ENCODE measurements at regions not wholly inside any gene's neighbourhood (a gene's known extent, or its start where the extent isn't known, plus 50 kb on each side); places are given as distances from the start of the nearest gene placed in this dataset.

- DNase-seq, result no peak
- peaks cover 0 to 2% (median 0%) of the 10 kb centered on the region in 4 donors for H3K9me3 ChIP-seq
- 82 to 86% methylated on average over 4 of the region's 4 CpGs for WGBS, 2 donors
- no peak for TF ChIP-seq POLR2A (IDR thresholded peaks at IDR 0.05)
- no peak for TF ChIP-seq EP300 (IDR thresholded peaks at IDR 0.05)
- TF ChIP-seq, protein P1, sequence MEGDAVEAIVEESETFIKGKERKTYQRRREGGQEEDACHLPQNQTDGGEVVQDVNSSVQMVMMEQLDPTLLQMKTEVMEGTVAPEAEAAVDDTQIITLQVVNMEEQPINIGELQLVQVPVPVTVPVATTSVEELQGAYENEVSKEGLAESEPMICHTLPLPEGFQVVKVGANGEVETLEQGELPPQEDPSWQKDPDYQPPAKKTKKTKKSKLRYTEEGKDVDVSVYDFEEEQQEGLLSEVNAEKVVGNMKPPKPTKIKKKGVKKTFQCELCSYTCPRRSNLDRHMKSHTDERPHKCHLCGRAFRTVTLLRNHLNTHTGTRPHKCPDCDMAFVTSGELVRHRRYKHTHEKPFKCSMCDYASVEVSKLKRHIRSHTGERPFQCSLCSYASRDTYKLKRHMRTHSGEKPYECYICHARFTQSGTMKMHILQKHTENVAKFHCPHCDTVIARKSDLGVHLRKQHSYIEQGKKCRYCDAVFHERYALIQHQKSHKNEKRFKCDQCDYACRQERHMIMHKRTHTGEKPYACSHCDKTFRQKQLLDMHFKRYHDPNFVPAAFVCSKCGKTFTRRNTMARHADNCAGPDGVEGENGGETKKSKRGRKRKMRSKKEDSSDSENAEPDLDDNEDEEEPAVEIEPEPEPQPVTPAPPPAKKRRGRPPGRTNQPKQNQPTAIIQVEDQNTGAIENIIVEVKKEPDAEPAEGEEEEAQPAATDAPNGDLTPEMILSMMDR (IDR thresholded peaks at IDR 0.05), result no peak
- TF ChIP-seq POLR2AphosphoS5 (IDR thresholded peaks at IDR 0.05), result no peak
- H3K27ac ChIP-seq, result no peak overlapping the region
- no peak overlapping the region for H3K4me3 ChIP-seq
- no peaks in the 10 kb centered on the region for H3K4me1 ChIP-seq
- H3K36me3 ChIP-seq, result no peaks in the 10 kb centered on the region
- peak in 1 of 2 donors; percentile 57 for ATAC-seq (ENCODE audit: low FRiP score in 2 of 2)
- H3K27me3 ChIP-seq, result no peaks in the 10 kb centered on the region
These were observed 121.6 kb upstream of the ALKAL2 start for GRCh38 chr2:409523-409922.

DNA sequence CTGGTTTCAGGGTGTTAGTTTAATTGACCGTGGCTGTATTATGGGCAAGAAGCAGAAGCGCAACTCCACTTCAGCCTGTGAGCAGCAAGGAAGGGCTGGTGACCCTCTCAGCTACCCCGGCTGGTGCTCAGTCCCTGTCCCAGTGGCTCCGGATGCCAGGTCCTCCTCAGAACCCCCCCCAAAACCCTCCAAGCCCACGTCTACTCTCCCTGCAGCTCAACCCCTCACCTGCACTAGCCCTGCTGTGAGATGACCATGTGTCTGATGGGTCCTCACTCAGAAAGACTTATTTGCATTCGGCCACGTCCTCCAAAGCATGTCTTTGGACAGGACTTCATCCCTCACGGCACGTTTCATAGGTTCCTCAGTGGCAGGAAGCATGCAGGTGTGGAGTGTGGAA lies 119.7 kb upstream of the ALKAL2 start:
- peaks cover 0 to 11% (median 0%) of the 10 kb centered on the region in 4 donors for H3K9me3 ChIP-seq
- no peak for DNase-seq
- no peak overlapping the region for H3K27ac ChIP-seq
- no peaks in the 10 kb centered on the region for H3K4me1 ChIP-seq
- TF ChIP-seq POLR2A (IDR thresholded peaks at IDR 0.05), result no peak
- TF ChIP-seq EP300 (IDR thresholded peaks at IDR 0.05), result no peak
- no peak for TF ChIP-seq POLR2AphosphoS5 (IDR thresholded peaks at IDR 0.05)
- TF ChIP-seq, protein P1 (IDR thresholded peaks at IDR 0.05), result no peak
- ATAC-seq (ENCODE audit: low FRiP score in 2 of 2), result no peak
- WGBS, 2 donors, result 70 to 77% methylated on average over 9 of the region's 9 CpGs
- no peaks in the 10 kb centered on the region for H3K36me3 ChIP-seq
- no peaks in the 10 kb centered on the region for H3K27me3 ChIP-seq
- no peak overlapping the region for H3K4me3 ChIP-seq

DNA sequence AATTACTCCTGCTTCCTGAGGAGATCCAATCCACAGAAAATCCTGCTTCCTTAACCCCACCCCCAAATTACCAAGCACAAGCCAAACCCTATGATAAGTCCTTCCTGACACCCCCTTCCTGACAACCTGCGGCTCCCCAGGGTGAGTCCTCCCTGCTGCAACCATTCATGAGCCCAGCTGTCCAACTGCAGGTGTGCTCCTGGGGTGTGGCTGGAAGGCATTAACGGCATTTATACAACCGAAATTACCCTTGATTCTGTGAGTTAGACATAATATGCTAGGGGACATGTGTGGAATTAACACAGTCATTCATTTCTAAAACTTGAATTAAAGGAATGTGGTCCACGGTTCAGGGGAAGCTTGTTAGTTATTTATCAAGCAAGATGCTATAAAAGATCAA lies 119.0 kb upstream of the ALKAL2 start:
- no peaks in the 10 kb centered on the region for H3K4me1 ChIP-seq
- H3K27me3 ChIP-seq, result no peaks in the 10 kb centered on the region
- DNase-seq, result no peak
- H3K27ac ChIP-seq, result no peak overlapping the region
- H3K9me3 ChIP-seq, result peaks cover 0 to 11% (median 0%) of the 10 kb centered on the region in 4 donors
- H3K4me3 ChIP-seq, result no peak overlapping the region
- no peak for ATAC-seq (ENCODE audit: low FRiP score in 2 of 2)
- no peak for TF ChIP-seq EP300 (IDR thresholded peaks at IDR 0.05)
- TF ChIP-seq POLR2A (IDR thresholded peaks at IDR 0.05), result no peak
- TF ChIP-seq POLR2AphosphoS5 (IDR thresholded peaks at IDR 0.05), result no peak
- TF ChIP-seq, protein P1 (IDR thresholded peaks at IDR 0.05), result no peak
- WGBS, 2 donors, result 76 to 79% methylated on average over 4 of the region's 4 CpGs
- H3K36me3 ChIP-seq, result no peaks in the 10 kb centered on the region

DNA sequence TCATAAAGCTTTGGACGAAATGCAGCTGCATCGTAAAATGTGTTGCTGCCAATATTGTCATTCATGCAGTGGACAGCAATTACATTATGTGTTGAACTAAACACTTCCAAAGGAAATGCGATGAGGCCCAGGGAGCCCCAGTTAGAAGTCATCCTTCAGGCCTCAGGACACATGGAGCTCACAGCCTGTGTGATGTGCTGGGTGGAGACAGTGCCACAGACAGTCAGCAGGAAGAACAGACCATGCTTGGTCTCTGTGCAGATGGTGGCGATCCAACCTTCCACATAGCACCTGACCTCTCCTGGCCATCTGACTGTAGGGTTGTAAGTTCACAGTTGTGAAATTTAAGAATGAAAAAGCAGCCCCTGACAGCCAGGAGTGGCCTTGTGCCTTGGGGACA lies 118.3 kb upstream of the ALKAL2 start:
- no peak for ATAC-seq (ENCODE audit: low FRiP score in 2 of 2)
- Histone ChIP-seq H3K4me3 (no peak overlapping the region), H3K9me3 (peaks cover 0 to 11% (median 0%) of the 10 kb centered on the region in 4 donors), H3K36me3 (no peaks in the 10 kb centered on the region), H3K27ac (no peak overlapping the region), H3K27me3 (no peaks in the 10 kb centered on the region), H3K4me1 (no peaks in the 10 kb centered on the region)
- whole genome bisulfite sequencing, 2 donors, result 85 to 88% methylated on average over 4 of the region's 4 CpGs
- DNase-seq, result no peak
- TF ChIP-seq POLR2A (IDR thresholded peaks at IDR 0.05) (no peak), POLR2AphosphoS5 (IDR thresholded peaks at IDR 0.05) (no peak), EP300 (IDR thresholded peaks at IDR 0.05) (no peak)
- TF ChIP-seq, protein P1 (IDR thresholded peaks at IDR 0.05), result no peak

GRCh38 chr2:404581-404980 lies 116.7 kb upstream of the ALKAL2 start:
- 76 to 88% methylated on average over 2 of the region's 2 CpGs for WGBS, 2 donors
- H3K27me3 ChIP-seq, result no peaks in the 10 kb centered on the region
- no peak for ATAC-seq (ENCODE audit: low FRiP score in 2 of 2)
- no peak overlapping the region for H3K27ac ChIP-seq
- no peak overlapping the region for H3K4me3 ChIP-seq
- DNase-seq, result no peak
- H3K9me3 ChIP-seq, result peaks cover 0 to 11% (median 0%) of the 10 kb centered on the region in 4 donors
- H3K4me1 ChIP-seq, result no peaks in the 10 kb centered on the region
- H3K36me3 ChIP-seq, result no peaks in the 10 kb centered on the region
- no peak for TF ChIP-seq POLR2A (IDR thresholded peaks at IDR 0.05)
- TF ChIP-seq, protein P1 (IDR thresholded peaks at IDR 0.05), result no peak
- TF ChIP-seq POLR2AphosphoS5 (IDR thresholded peaks at IDR 0.05), result no peak
- no peak for TF ChIP-seq EP300 (IDR thresholded peaks at IDR 0.05)

All from upper lobe of left lung (tissue), 6 donors.